HG02943 (cell line): ENCODE measurements at regions not wholly inside any gene's neighbourhood (a gene's known extent, or its start where the extent isn't known, plus 50 kb on each side); places are given as distances from the start of the nearest gene placed in this dataset.

Experiments used
- ATAC-seq: cut with Tn5 transposase; IDR thresholded peaks from one replicate; pipeline ENCODE4 v1.9.1; 2021; ENCODE audit warnings: mild to moderate bottlenecking, low read depth, moderate library complexity; ENCODE audit not compliant: unreplicated experiment

- ATAC-seq: no peak
Observed at GRCh38 chr22:49072996-49073645, 754.6 kb downstream of the BRD1 start.

GRCh38 chr22:49070501-49070900, 757.2 kb downstream of the BRD1 start:
- no peak for ATAC-seq

GRCh38 chr22:49068861-49069500, 758.7 kb downstream of the BRD1 start:
- ATAC-seq: no peak

- no peak for ATAC-seq
Observed at GRCh38 chr22:49067504-49067903, 760.2 kb downstream of the BRD1 start.

GRCh38 chr22:49066619-49067018, 761.1 kb downstream of the BRD1 start:
- ATAC-seq: no peak

- ATAC-seq: no peak
Observed at GRCh38 chr22:49064836-49065235, 762.8 kb downstream of the BRD1 start.

GRCh38 chr22:49063545-49063890, 764.2 kb downstream of the BRD1 start:
- no peak for ATAC-seq

GRCh38 chr22:49062802-49063544, 764.7 kb downstream of the BRD1 start:
- no peak for ATAC-seq

- ATAC-seq: no peak
Observed at GRCh38 chr22:49062155-49062801, 765.4 kb downstream of the BRD1 start.

GRCh38 chr22:49057910-49058309, 769.8 kb downstream of the BRD1 start:
- no peak for ATAC-seq

GRCh38 chr22:49056301-49056700, 771.4 kb downstream of the BRD1 start:
- no peak for ATAC-seq

- no peak for ATAC-seq
Observed at GRCh38 chr22:49055406-49055805, 772.3 kb downstream of the BRD1 start.

- no peak for ATAC-seq
Observed at GRCh38 chr22:49053578-49053977, 774.1 kb downstream of the BRD1 start.

- no peak for ATAC-seq
Observed at GRCh38 chr22:49052560-49052959, 775.1 kb downstream of the BRD1 start.

- ATAC-seq: no peak
Observed at GRCh38 chr22:49052023-49052538, 775.6 kb downstream of the BRD1 start.

- ATAC-seq: no peak
Observed at GRCh38 chr22:49051491-49052022, 776.1 kb downstream of the BRD1 start.

GRCh38 chr22:49049691-49050090, 778.0 kb downstream of the BRD1 start:
- no peak for ATAC-seq

GRCh38 chr22:49048591-49048990, 779.1 kb downstream of the BRD1 start:
- ATAC-seq: no peak

- no peak for ATAC-seq
Observed at GRCh38 chr22:49047447-49047846, 780.2 kb downstream of the BRD1 start.

GRCh38 chr22:49046546-49047361, 780.9 kb downstream of the BRD1 start:
- ATAC-seq: no peak
